HG03439 (cell line): ENCODE measurements at regions not wholly inside any gene's neighbourhood (a gene's known extent, or its start where the extent isn't known, plus 50 kb on each side); places are given as distances from the start of the nearest gene placed in this dataset.

Experiments used
- ATAC-seq: cut with Tn5 transposase; IDR thresholded peaks from one replicate; pipeline ENCODE4 v1.9.1; 2021; ENCODE audit warnings: mild to moderate bottlenecking, moderate library complexity; ENCODE audit not compliant: unreplicated experiment

GRCh38 chr1:208537198-208537597 lies 293.0 kb upstream of the PLXNA2 start:
- ATAC-seq, result no peak

- no peak for ATAC-seq
These were observed 293.9 kb upstream of the PLXNA2 start for GRCh38 chr1:208538078-208538477.

GRCh38 chr1:208538587-208538986 lies 294.4 kb upstream of the PLXNA2 start:
- no peak for ATAC-seq

GRCh38 chr1:208540724-208541123 lies 296.5 kb upstream of the PLXNA2 start:
- ATAC-seq, result no peak

- no peak for ATAC-seq
These were observed 297.2 kb upstream of the PLXNA2 start for GRCh38 chr1:208541225-208541855.

- ATAC-seq, result no peak
These were observed 298.1 kb upstream of the PLXNA2 start for GRCh38 chr1:208542309-208542708.

- no peak for ATAC-seq
These were observed 299.9 kb upstream of the PLXNA2 start for GRCh38 chr1:208544053-208544452.

- no peak for ATAC-seq
These were observed 300.6 kb upstream of the PLXNA2 start for GRCh38 chr1:208544794-208545193.

GRCh38 chr1:208551024-208551423 lies 306.8 kb upstream of the PLXNA2 start:
- no peak for ATAC-seq

GRCh38 chr1:208551633-208552320 lies 307.6 kb upstream of the PLXNA2 start:
- no peak for ATAC-seq

- ATAC-seq, result no peak
These were observed 308.7 kb upstream of the PLXNA2 start for GRCh38 chr1:208552928-208553327.

GRCh38 chr1:208556461-208556860 lies 312.3 kb upstream of the PLXNA2 start:
- ATAC-seq, result no peak

- ATAC-seq, result no peak
These were observed 313.0 kb upstream of the PLXNA2 start for GRCh38 chr1:208557046-208557722.

- no peak for ATAC-seq
These were observed 313.5 kb upstream of the PLXNA2 start for GRCh38 chr1:208557723-208558094.

GRCh38 chr1:208559597-208560329 lies 315.6 kb upstream of the PLXNA2 start:
- no peak for ATAC-seq

- ATAC-seq, result no peak
These were observed 318.2 kb upstream of the PLXNA2 start for GRCh38 chr1:208562151-208562960.

GRCh38 chr1:208564466-208564865 lies 320.3 kb upstream of the PLXNA2 start:
- no peak for ATAC-seq

- no peak for ATAC-seq
These were observed 321.7 kb upstream of the PLXNA2 start for GRCh38 chr1:208565756-208566440.

GRCh38 chr1:208569181-208569580 lies 325.0 kb upstream of the PLXNA2 start:
- ATAC-seq, result no peak

- ATAC-seq, result no peak
These were observed 326.2 kb upstream of the PLXNA2 start for GRCh38 chr1:208570362-208570761.
